ENCODE measurements at regions not wholly inside any gene's neighbourhood (a gene's known extent, or its start where the extent isn't known, plus 50 kb on each side); places are given as distances from the start of the nearest gene placed in this dataset.

- no peak for DNase-seq
These were observed 271.6 kb upstream of the ZPLD1 start for GRCh38 chr3:102163039-102163817.

GRCh38 chr3:102163818-102164154 lies 271.0 kb upstream of the ZPLD1 start:
- DNase-seq: no peak

- no peak for DNase-seq
These were observed 269.4 kb upstream of the ZPLD1 start for GRCh38 chr3:102165367-102165766.

GRCh38 chr3:102169915-102170479 lies 264.8 kb upstream of the ZPLD1 start:
- no peak for DNase-seq

- no peak for DNase-seq
These were observed 264.3 kb upstream of the ZPLD1 start for GRCh38 chr3:102170545-102170944.

- DNase-seq: no peak
These were observed 260.5 kb upstream of the ZPLD1 start for GRCh38 chr3:102174312-102174712.

GRCh38 chr3:102174832-102175374 lies 259.9 kb upstream of the ZPLD1 start:
- no peak for DNase-seq

GRCh38 chr3:102176333-102177050 lies 258.3 kb upstream of the ZPLD1 start:
- DNase-seq: no peak

GRCh38 chr3:102177075-102177755 lies 257.6 kb upstream of the ZPLD1 start:
- no peak for DNase-seq

- DNase-seq: no peak
These were observed 256.0 kb upstream of the ZPLD1 start for GRCh38 chr3:102178817-102179216.

GRCh38 chr3:102179326-102180177 lies 255.3 kb upstream of the ZPLD1 start:
- DNase-seq: no peak

GRCh38 chr3:102180280-102180931 lies 254.4 kb upstream of the ZPLD1 start:
- DNase-seq: no peak

GRCh38 chr3:102181175-102181920 lies 253.5 kb upstream of the ZPLD1 start:
- no peak for DNase-seq

GRCh38 chr3:102182162-102182561 lies 252.7 kb upstream of the ZPLD1 start:
- no peak for DNase-seq

- DNase-seq: no peak
These were observed 251.6 kb upstream of the ZPLD1 start for GRCh38 chr3:102183186-102183585.

GRCh38 chr3:102183623-102184022 lies 251.2 kb upstream of the ZPLD1 start:
- no peak for DNase-seq

GRCh38 chr3:102189541-102189940 lies 245.3 kb upstream of the ZPLD1 start:
- DNase-seq: no peak

- DNase-seq: no peak
These were observed 244.7 kb upstream of the ZPLD1 start for GRCh38 chr3:102189956-102190723.

GRCh38 chr3:102192575-102192974 lies 242.2 kb upstream of the ZPLD1 start:
- DNase-seq: no peak

GRCh38 chr3:102193255-102193654 lies 241.6 kb upstream of the ZPLD1 start:
- DNase-seq: no peak

Measured in NCI-H1694 treated with DMSO at 0.1 percent for 48 hours (cell line).